Testis (tissue), 2 donors: ENCODE measurements at regions not wholly inside any gene's neighbourhood (a gene's known extent, or its start where the extent isn't known, plus 50 kb on each side); places are given as distances from the start of the nearest gene placed in this dataset.

Experiments
- CTCF ChIP-seq, 3 experiments: fragments of 450-650 bp in 2 of 3; fragments of 200-600 bp in 1 of 3; sonication (generic) in 1 of 3; IDR thresholded peaks; one replicate each; pipeline ENCODE4 v1.5.1; 2016 to 2019; ENCODE audit warnings: antibody characterized with exemption in 3 of 3, mild to moderate bottlenecking in 2 of 3, moderate library complexity in 1 of 3
- POLR2A ChIP-seq: fragments of 450-650 bp; IDR thresholded peaks from one replicate; pipeline ENCODE4 v1.6.1; 2017; ENCODE audit warnings: antibody characterized with exemption, mild to moderate bottlenecking, moderate library complexity

GRCh38 chr12:90485560-90485959, 469.4 kb downstream of the CCER1 start:
- TF ChIP-seq CTCF (IDR thresholded peaks at IDR 0.05) (no peak), POLR2A (no peak)
